ENCODE measurements at regions not wholly inside any gene's neighbourhood (a gene's known extent, or its start where the extent isn't known, plus 50 kb on each side); places are given as distances from the start of the nearest gene placed in this dataset.

DNA sequence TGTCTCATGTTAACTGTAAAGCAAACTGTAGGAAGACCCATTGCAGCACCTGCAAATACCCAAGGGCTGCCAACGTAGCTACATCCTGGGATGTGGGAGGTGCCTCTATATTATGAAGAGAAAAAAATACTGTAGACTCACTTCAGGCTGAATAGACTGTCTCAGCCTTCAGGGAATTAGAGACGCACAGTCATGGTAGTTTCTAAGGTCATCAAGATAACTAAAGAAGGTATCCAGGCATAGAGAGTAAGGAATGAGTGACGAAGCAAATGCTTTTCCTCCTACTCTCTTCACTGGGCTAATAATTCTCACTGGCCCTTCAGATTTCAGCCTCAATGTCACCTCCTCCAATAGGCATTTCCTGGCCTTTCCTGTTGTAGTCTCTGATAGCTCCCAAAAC is 121.6 kb upstream of the ECI2 start:
- TF ChIP-seq CTCF (conservative IDR thresholded peaks at IDR 0.05) = no peak
- TF ChIP-seq ZFX (IDR thresholded peaks at IDR 0.05) = no peak
